IMR-90 (cell line): ENCODE measurements at regions not wholly inside any gene's neighbourhood (a gene's known extent, or its start where the extent isn't known, plus 50 kb on each side); places are given as distances from the start of the nearest gene placed in this dataset.

Experiments
- ATAC-seq: fragments of 200-7000 bp; cut with Tn5 transposase; 2 replicates; pipeline ENCODE4 v1.9.1; 2020; ENCODE audit warnings: low read depth, mild to moderate bottlenecking, moderate library complexity
- BruUV-seq: library from RNA; stranded (reverse); fragments of 400-500 nt; replicated peaks from 2 replicates; lab custom pipeline; 2021; lab: Mats Ljungman, UMichigan
- CTCF ChIA-PET: fragments of 300-600 bp; formaldehyde crosslinking; extraction: SDS; loops from one replicate; lab custom pipeline; 2021; ENCODE audit warnings: antibody characterized with exemption; lab: Yijun Ruan, JAX
- POLR2A ChIA-PET: fragments of 300-600 bp; sonication (Branson Sonifier 250); formaldehyde crosslinking; loops from one replicate; lab custom pipeline; 2022; ENCODE audit warnings: antibody characterized with exemption; ENCODE audit not compliant: unreplicated experiment; lab: Charles Lee
- DNase-seq: peaks from one replicate; pipeline ENCODE4 v3.0.0; 2013
- H2AFZ ChIP-seq: replicated peaks from 2 replicates; pipeline ENCODE3; 2013; ENCODE audit warnings: low read length, mild to moderate bottlenecking; ENCODE audit not compliant: poor library complexity
- H2AK5ac ChIP-seq: 2 replicates; pipeline ENCODE4 v1.6.1; 2013; ENCODE audit warnings: low read depth, low read length, inconsistent platforms
- H2AK9ac ChIP-seq: replicated peaks from 2 replicates; pipeline ENCODE3; 2013; ENCODE audit warnings: mild to moderate bottlenecking, low read depth, low read length, moderate library complexity; ENCODE audit not compliant: poor library complexity
- H2BK120ac ChIP-seq: 2 replicates; pipeline ENCODE4 v1.6.1; 2013; ENCODE audit warnings: low read depth, low read length, inconsistent platforms
- H2BK15ac ChIP-seq: 3 replicates; pipeline ENCODE4 v1.6.1; 2013; ENCODE audit warnings: low read depth, low read length, inconsistent platforms
- H2BK20ac ChIP-seq: 2 replicates; pipeline ENCODE4 v1.6.1; 2013; ENCODE audit warnings: low read depth, mild to moderate bottlenecking, inconsistent platforms, low read length, moderate library complexity
- H2BK5ac ChIP-seq: 2 replicates; pipeline ENCODE4 v1.6.1; 2013; ENCODE audit warnings: mild to moderate bottlenecking, low read depth, low read length, inconsistent platforms; ENCODE audit not compliant: poor library complexity, severe bottlenecking
- H3K14ac ChIP-seq: replicated peaks from 2 replicates; pipeline ENCODE4 v1.6.1; 2013; ENCODE audit warnings: low read depth, low read length, inconsistent platforms
- H3K18ac ChIP-seq: 2 replicates; pipeline ENCODE4 v1.6.1; 2013; ENCODE audit warnings: low read depth, low read length, control low read depth
- H3K23ac ChIP-seq: 2 replicates; pipeline ENCODE4 v1.6.1; 2013; ENCODE audit warnings: low read depth, low read length, inconsistent platforms
- H3K27ac ChIP-seq: 2 replicates; pipeline ENCODE4 v1.5.1; 2013; ENCODE audit warnings: mild to moderate bottlenecking, control low read depth, low read length; ENCODE audit not compliant: insufficient read depth
- H3K27me3 ChIP-seq: 2 replicates; pipeline ENCODE4 v1.6.1; 2013; ENCODE audit warnings: low read length; ENCODE audit not compliant: control insufficient read depth, insufficient read depth
- H3K36me3 ChIP-seq: 2 replicates; pipeline ENCODE4 v1.6.1; 2013; ENCODE audit warnings: low read length, mixed read lengths; ENCODE audit not compliant: control insufficient read depth, insufficient read depth
- H3K4ac ChIP-seq: 2 replicates; pipeline ENCODE4 v1.6.1; 2013; ENCODE audit warnings: low read depth, low read length, inconsistent platforms
- H3K4me1 ChIP-seq: 2 replicates; pipeline ENCODE4 v1.6.1; 2013; ENCODE audit warnings: low read length, mixed read lengths; ENCODE audit not compliant: control insufficient read depth, insufficient read depth
- H3K4me2 ChIP-seq: 2 replicates; pipeline ENCODE4 v1.6.1; 2013; ENCODE audit warnings: low read depth, mild to moderate bottlenecking, control low read depth, low read length, moderate library complexity
- H3K4me3 ChIP-seq: 2 replicates; pipeline ENCODE4 v1.5.1; 2013; ENCODE audit warnings: low read depth, mild to moderate bottlenecking, control low read depth, low read length, moderate library complexity; ENCODE audit not compliant: insufficient read depth
- H3K56ac ChIP-seq: 2 replicates; pipeline ENCODE4 v1.6.1; 2013; ENCODE audit warnings: low read length, inconsistent platforms; ENCODE audit not compliant: insufficient read depth; ENCODE audit errors: extremely low read depth
- H3K79me1 ChIP-seq, 2 experiments: 2 replicates each; pipeline ENCODE4 v1.6.1; 2013; ENCODE audit warnings: low read length in 2 of 2, inconsistent platforms in 1 of 2, low read depth in 1 of 2
- H3K9ac ChIP-seq: 2 replicates; pipeline ENCODE4 v1.6.1; 2013; ENCODE audit warnings: low read depth, low read length, control low read depth
- H3K9me1 ChIP-seq: 2 replicates; pipeline ENCODE4 v1.6.1; 2013; ENCODE audit warnings: low read length, inconsistent platforms; ENCODE audit not compliant: insufficient read depth
- H3K9me3 ChIP-seq: 2 replicates; pipeline ENCODE4 v1.6.1; 2013; ENCODE audit warnings: low read length; ENCODE audit not compliant: control insufficient read depth, insufficient read depth
- H4K20me1 ChIP-seq: 2 replicates; pipeline ENCODE4 v1.6.1; 2013; ENCODE audit warnings: low read length, inconsistent platforms; ENCODE audit not compliant: insufficient read depth
- H4K5ac ChIP-seq: 2 replicates; pipeline ENCODE4 v1.6.1; 2013; ENCODE audit warnings: mild to moderate bottlenecking, low read depth, low read length, control low read depth
- H4K8ac ChIP-seq, 2 experiments: 2 replicates each; pipeline ENCODE4 v1.6.1; 2013; ENCODE audit warnings: low read depth in 2 of 2, low read length in 2 of 2, control low read depth in 1 of 2, inconsistent platforms in 1 of 2
- H4K91ac ChIP-seq: 2 replicates; pipeline ENCODE4 v1.6.1; 2013; ENCODE audit warnings: low read depth, low read length, inconsistent platforms; ENCODE audit not compliant: insufficient read depth
- CHD1 ChIP-seq: IDR thresholded peaks from 2 replicates; pipeline ENCODE4 v1.6.1; 2012; ENCODE audit warnings: low read depth, low read length, improper control_type of control experiment
- MAZ ChIP-seq: IDR thresholded peaks from 2 replicates; pipeline ENCODE4 v1.6.1; 2012; ENCODE audit warnings: low read depth, mild to moderate bottlenecking, low read length, improper control_type of control experiment, moderate library complexity, borderline replicate concordance
- MXI1 ChIP-seq: IDR thresholded peaks from 2 replicates; pipeline ENCODE4 v1.6.1; 2012; ENCODE audit warnings: low read depth, mild to moderate bottlenecking, low read length, moderate library complexity, borderline replicate concordance
- NFE2L2 ChIP-seq: fragments of 150-350 bp; IDR thresholded peaks from 2 replicates; pipeline ENCODE4 v1.6.1; 2016; ENCODE audit warnings: low read depth, mild to moderate bottlenecking, low read length
- RAD21 ChIP-seq: IDR thresholded peaks from 2 replicates; pipeline ENCODE4 v1.6.1; 2012; ENCODE audit warnings: low read length, improper control_type of control experiment
- RCOR1 ChIP-seq: IDR thresholded peaks from 2 replicates; pipeline ENCODE4 v1.6.1; 2012; ENCODE audit warnings: mild to moderate bottlenecking, low read length, improper control_type of control experiment; ENCODE audit not compliant: insufficient replicate concordance
- RFX5 ChIP-seq: IDR thresholded peaks from 2 replicates; pipeline ENCODE4 v1.8.0; 2012; ENCODE audit warnings: low read depth, mild to moderate bottlenecking, low read length, moderate library complexity
- WGBS, 2 experiments: methylation state at CpG; one replicate each; pipeline versions ENCODE4 v1.1.5 to v1.1.7; 2013; ENCODE audit warnings: missing lambda C conversion rate in 2 of 2; ENCODE audit not compliant: insufficient read length in 1 of 2; ENCODE audit errors: extremely low coverage in 2 of 2; 5-methylcytosine and 5-hydroxymethylcytosine counted together
- dilution Hi-C: fragments of 300-500 bp; cut with HindIII; formaldehyde crosslinking; loops from one replicate; pipeline ENCODE4 v1.14.3; 2018; ENCODE audit warnings: low sequenced_read_pairs; ENCODE audit not compliant: unreplicated experiment
- in situ Hi-C: fragments of 300-500 bp; cut with MboI; formaldehyde crosslinking; loops from 3 replicates; pipeline ENCODE4 v1.14.3; 2019; ENCODE audit warnings: low sequenced_read_pairs, inconsistent platforms, mixed read lengths
- intact Hi-C: fragments of 100-400 bp; cut with micrococcal nuclease; formaldehyde crosslinking; loops from 2 replicates; pipeline ENCODE4 v1.10.0; 2022
- TF ChIP-seq, protein P1 (sequence below): fragments of 150-350 bp; IDR thresholded peaks from 2 replicates; pipeline ENCODE4 v1.6.1; 2016; ENCODE audit warnings: low read depth, mild to moderate bottlenecking, low read length, moderate library complexity, borderline replicate concordance
- TF ChIP-seq, protein P2 (sequence below): fragments of 150-350 bp; IDR thresholded peaks from 2 replicates; pipeline ENCODE4 v1.6.1; 2017; ENCODE audit warnings: mild to moderate bottlenecking, antibody characterized with exemption, low read length, low read depth

DNA sequence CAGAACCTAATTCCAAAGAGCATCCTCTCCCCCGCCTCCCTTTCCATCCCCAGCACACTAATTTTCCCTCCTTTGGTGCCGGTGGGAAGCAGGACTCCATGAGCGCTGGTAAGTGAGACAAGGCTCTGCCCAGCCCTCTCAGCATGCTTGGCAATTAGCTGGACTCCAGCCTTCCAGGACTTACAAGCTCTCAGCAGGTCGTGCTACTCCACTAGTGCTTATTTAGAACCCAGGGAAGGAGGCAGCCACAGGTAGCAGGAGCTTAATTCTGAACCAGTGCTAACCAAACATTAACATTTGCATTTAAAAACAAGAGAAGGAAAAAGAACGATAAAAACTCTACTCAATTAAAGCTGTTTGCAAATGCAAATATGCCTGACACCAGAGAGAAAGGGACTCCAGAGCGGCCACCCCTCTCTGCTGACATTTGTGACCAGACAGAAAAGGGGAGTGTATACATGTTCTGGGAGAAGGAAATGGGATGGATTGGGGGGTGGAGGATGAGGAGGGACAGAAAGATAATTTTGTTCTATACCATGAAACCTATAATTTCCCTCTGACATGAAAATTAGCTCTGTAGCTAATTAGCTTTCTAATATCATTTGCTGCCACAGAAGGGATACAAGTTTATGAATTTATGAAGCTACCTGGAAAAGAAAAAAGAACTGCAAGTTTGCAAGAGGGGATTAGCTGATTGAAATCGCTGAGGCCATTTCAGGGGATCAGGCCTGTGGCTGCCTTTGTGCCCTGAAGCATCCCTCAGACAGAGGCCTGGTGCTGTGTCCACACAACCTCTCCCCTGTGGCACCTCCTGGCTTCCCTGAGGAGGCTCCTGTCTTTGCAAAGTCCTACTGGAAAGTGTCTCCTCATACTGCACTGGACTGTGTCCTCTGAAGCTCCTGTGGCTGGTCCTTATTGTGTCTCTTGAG lies 266.3 kb downstream of the SEC61B start:
- Histone ChIP-seq H3K9me3 (no peaks in the 10 kb centered on the region), H3K9me1 (peaks cover 7% of the 10 kb centered on the region), H2AK5ac (peak overlapping the region; percentile 38; the same call in 1 of the 2 replicates), H3K27ac (no peak overlapping the region), H3K14ac (peak overlapping the region; percentile 51), H4K20me1 (no peaks in the 10 kb centered on the region), H3K56ac (no peak overlapping the region), H3K4me2 (no peak overlapping the region), H3K9ac (no peak overlapping the region), H3K79me1 (no peaks in the 10 kb centered on the region), H4K91ac (peak overlapping the region; percentile 50), H2AK9ac (no peak overlapping the region), H3K23ac (0 out of 2 replicates have a peak overlapping the region, but pooled peaks have one; percentile 12), H3K4me1 (peaks cover 10% of the 10 kb centered on the region), H2BK120ac (peak overlapping the region; percentile 49), H3K4me3 (no peak overlapping the region), H2BK5ac (no peak overlapping the region), H3K36me3 (no peaks in the 10 kb centered on the region), H3K4ac (peak overlapping the region; percentile 58), H2BK15ac (0 out of 3 replicates have a peak overlapping the region, but pooled peaks have one; percentile 62), H2BK20ac (peak overlapping the region; percentile 53), H2AFZ (peak overlapping the region; percentile 29), H4K5ac (no peak overlapping the region; the same call in 1 of the 2 replicates), H3K27me3 (no peaks in the 10 kb centered on the region), H4K8ac (no peak overlapping the region; a peak in 1 of 4 replicates), H3K18ac (peak overlapping the region; percentile 3; the same call in 1 of the 2 replicates)
- no peak for DNase-seq
- in situ Hi-C loops (no loop called here), intact Hi-C loops (no loop called here), dilution Hi-C loops (no loop called here)
- ChIA-PET POLR2A (no interaction called here), CTCF (interaction anchor here (0.7 to 0.9 kb wide), 2 partner anchors 11 to 87 kb away, joined by 3 to 7 read pairs; no protein-coding TSS in a partner anchor)
- no peak for TF ChIP-seq NFE2L2
- TF ChIP-seq CHD1 = no peak
- no peak for TF ChIP-seq RCOR1
- TF ChIP-seq, protein P1, sequence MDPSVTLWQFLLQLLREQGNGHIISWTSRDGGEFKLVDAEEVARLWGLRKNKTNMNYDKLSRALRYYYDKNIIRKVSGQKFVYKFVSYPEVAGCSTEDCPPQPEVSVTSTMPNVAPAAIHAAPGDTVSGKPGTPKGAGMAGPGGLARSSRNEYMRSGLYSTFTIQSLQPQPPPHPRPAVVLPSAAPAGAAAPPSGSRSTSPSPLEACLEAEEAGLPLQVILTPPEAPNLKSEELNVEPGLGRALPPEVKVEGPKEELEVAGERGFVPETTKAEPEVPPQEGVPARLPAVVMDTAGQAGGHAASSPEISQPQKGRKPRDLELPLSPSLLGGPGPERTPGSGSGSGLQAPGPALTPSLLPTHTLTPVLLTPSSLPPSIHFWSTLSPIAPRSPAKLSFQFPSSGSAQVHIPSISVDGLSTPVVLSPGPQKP = no peak
- TF ChIP-seq, protein P2, sequence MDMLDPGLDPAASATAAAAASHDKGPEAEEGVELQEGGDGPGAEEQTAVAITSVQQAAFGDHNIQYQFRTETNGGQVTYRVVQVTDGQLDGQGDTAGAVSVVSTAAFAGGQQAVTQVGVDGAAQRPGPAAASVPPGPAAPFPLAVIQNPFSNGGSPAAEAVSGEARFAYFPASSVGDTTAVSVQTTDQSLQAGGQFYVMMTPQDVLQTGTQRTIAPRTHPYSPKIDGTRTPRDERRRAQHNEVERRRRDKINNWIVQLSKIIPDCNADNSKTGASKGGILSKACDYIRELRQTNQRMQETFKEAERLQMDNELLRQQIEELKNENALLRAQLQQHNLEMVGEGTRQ = no peak
- TF ChIP-seq RAD21 = no peak
- no peak for TF ChIP-seq MAZ
- TF ChIP-seq MXI1 = no peak
- TF ChIP-seq RFX5 = no peak
- no TSS peak for BruUV-seq
- 72% methylated on average over 4 of the region's 7 CpGs; no CpG with 5 or more reads in 1 of the 2 experiments for WGBS, 2 experiments
- ATAC-seq = no peak
